Liver (tissue), 7 donors: ENCODE measurements at regions not wholly inside any gene's neighbourhood (a gene's known extent, or its start where the extent isn't known, plus 50 kb on each side); places are given as distances from the start of the nearest gene placed in this dataset.
A peak's percentile ranks its signal among the peaks of the same experiment; 100 is the strongest.

Experiments
- DNase-seq: peaks from one replicate; pipeline ENCODE4 v3.0.0-alpha.2; 2017; ENCODE audit warnings: low spot score
- H3K27ac ChIP-seq, 2 donors: one replicate each; pipeline ENCODE4 v1.7.0; 2013; ENCODE audit warnings: inconsistent platforms in 2 of 2, low read length in 2 of 2, control low read depth in 1 of 2, low read depth in 1 of 2, mild to moderate bottlenecking in 1 of 2
- H3K27me3 ChIP-seq, 4 donors: one replicate each; pipeline versions ENCODE4 v1.6.1 to v1.7.0; 2013; ENCODE audit warnings: low read length in 3 of 4, inconsistent platforms in 1 of 4, mild to moderate bottlenecking in 1 of 4, moderate library complexity in 1 of 4; ENCODE audit not compliant: control insufficient read depth in 4 of 4, insufficient read depth in 4 of 4
- H3K36me3 ChIP-seq, 4 donors: one replicate each; pipeline versions ENCODE4 v1.6.1 to v1.7.0; 2013; ENCODE audit warnings: low read length in 3 of 4, mild to moderate bottlenecking in 3 of 4, low read depth in 1 of 4, moderate library complexity in 1 of 4; ENCODE audit not compliant: control insufficient read depth in 4 of 4, insufficient read depth in 3 of 4
- H3K4me1 ChIP-seq, 4 donors: one replicate each; pipeline versions ENCODE4 v1.6.1 to v1.7.0; 2013; ENCODE audit warnings: low read length in 3 of 4, mild to moderate bottlenecking in 3 of 4, moderate library complexity in 1 of 4; ENCODE audit not compliant: control insufficient read depth in 4 of 4, insufficient read depth in 4 of 4
- H3K4me3 ChIP-seq, 3 donors: one replicate each; pipeline versions ENCODE4 v1.6.1 to v1.7.0; 2013; ENCODE audit warnings: low read length in 3 of 3, control low read depth in 1 of 3, low read depth in 1 of 3, mild to moderate bottlenecking in 1 of 3
- H3K9ac ChIP-seq, 2 donors: one replicate each; pipeline ENCODE4 v1.7.0; 2013; ENCODE audit warnings: low read length in 2 of 2, mild to moderate bottlenecking in 2 of 2, moderate library complexity in 2 of 2, control low read depth in 1 of 2, low read depth in 1 of 2
- H3K9me3 ChIP-seq, 4 donors: one replicate each; pipeline versions ENCODE4 v1.6.1 to v1.7.0; 2013; ENCODE audit warnings: low read length in 3 of 4; ENCODE audit not compliant: control insufficient read depth in 4 of 4
- ATF3 ChIP-seq: IDR thresholded peaks from 2 replicates; pipeline ENCODE4 v1.6.1; 2016; ENCODE audit warnings: antibody characterized with exemption
- FOXA2 ChIP-seq: IDR thresholded peaks from 2 replicates; pipeline ENCODE4 v1.6.1; 2016; ENCODE audit warnings: antibody characterized with exemption
- GABPA ChIP-seq, 2 donors: IDR thresholded peaks in 1 of 2; conservative IDR thresholded peaks in 1 of 2; 2 replicates each; pipeline ENCODE4 v1.6.1; 2016; ENCODE audit warnings: antibody characterized with exemption in 2 of 2, mild to moderate bottlenecking in 1 of 2, moderate library complexity in 1 of 2
- HNF4A ChIP-seq, 2 donors: conservative IDR thresholded peaks; 2 replicates each; pipeline ENCODE4 v1.6.1; 2016; ENCODE audit warnings: antibody characterized with exemption in 2 of 2, mild to moderate bottlenecking in 2 of 2
- HNF4G ChIP-seq: IDR thresholded peaks from 2 replicates; pipeline ENCODE4 v1.6.1; 2016; ENCODE audit warnings: antibody characterized with exemption
- MAX ChIP-seq: IDR thresholded peaks from 2 replicates; pipeline ENCODE4 v1.6.1; 2016; ENCODE audit warnings: antibody characterized with exemption
- RAD21 ChIP-seq, 2 donors: IDR thresholded peaks; 2 replicates each; pipeline ENCODE4 v1.6.1; 2016; ENCODE audit warnings: antibody characterized with exemption in 2 of 2, mild to moderate bottlenecking in 2 of 2
- REST ChIP-seq: IDR thresholded peaks from 2 replicates; pipeline ENCODE4 v1.6.1; 2016; ENCODE audit warnings: antibody characterized with exemption, mild to moderate bottlenecking
- SP1 ChIP-seq: IDR thresholded peaks from 2 replicates; pipeline ENCODE4 v1.6.1; 2018; ENCODE audit warnings: antibody characterized with exemption, mild to moderate bottlenecking
- TAF1 ChIP-seq: conservative IDR thresholded peaks from 2 replicates; pipeline ENCODE4 v1.6.1; 2016; ENCODE audit warnings: antibody characterized with exemption, mild to moderate bottlenecking
- YY1 ChIP-seq: IDR thresholded peaks from 2 replicates; pipeline ENCODE4 v1.6.1; 2016; ENCODE audit warnings: antibody characterized with exemption, mild to moderate bottlenecking
- WGBS: extraction: QIAGEN DNeasy Blood & Tissue Kit; methylation state at CpG from one replicate; pipeline ENCODE4 v1.1.7; 2013; 5-methylcytosine and 5-hydroxymethylcytosine counted together
- donor health status: healthy.
- donor health status: healthy.
- donor health status: healthy.
- donor health status: healthy.

- TF ChIP-seq HNF4G (no peak), RAD21 (IDR thresholded peaks at IDR 0.05) (peak in 1 of 2 donors; percentile 20)
- Histone ChIP-seq H3K4me1 (no peaks in the 10 kb centered on the region), H3K27ac (no peak overlapping the region), H3K9ac (no peak overlapping the region), H3K4me3 (no peak overlapping the region), H3K36me3 (no peaks in the 10 kb centered on the region), H3K9me3 (no peaks in the 10 kb centered on the region), H3K27me3 (no peaks in the 10 kb centered on the region)
- 71% methylated on average over 2 of the region's 2 CpGs for whole genome bisulfite sequencing
- no peak for DNase-seq
Observed at GRCh38 chr2:161004379-161004778, 155.8 kb upstream of the TANK start.

GRCh38 chr2:161005170-161005569 is 155.1 kb upstream of the TANK start:
- 3% methylated on average over 1 of the region's 1 CpG for whole genome bisulfite sequencing
- H3K36me3 ChIP-seq = no peaks in the 10 kb centered on the region

GRCh38 chr2:161008311-161008710 is 151.9 kb upstream of the TANK start:
- no peaks in the 10 kb centered on the region for H3K9me3 ChIP-seq
- H3K27me3 ChIP-seq = no peaks in the 10 kb centered on the region
- WGBS = 87% methylated on average over 3 of the region's 3 CpGs
- TF ChIP-seq SP1 (no peak), REST (no peak), ATF3 (no peak), MAX (no peak), RAD21 (IDR thresholded peaks at IDR 0.05) (no peak), HNF4A (conservative IDR thresholded peaks at IDR 0.05) (no peak), FOXA2 (no peak), YY1 (no peak), TAF1 (no peak)
- no peak overlapping the region for H3K9ac ChIP-seq
- H3K27ac ChIP-seq = no peak overlapping the region
- no peak for DNase-seq
- no peaks in the 10 kb centered on the region for H3K4me1 ChIP-seq
- no peak overlapping the region for H3K4me3 ChIP-seq
- no peaks in the 10 kb centered on the region for H3K36me3 ChIP-seq

More at GRCh38 chr2:161005170-161005569, 155.1 kb upstream of the TANK start:
- TF ChIP-seq YY1 (no peak), HNF4G (no peak), ATF3 (no peak), GABPA (IDR thresholded peaks at IDR 0.05 in 1 of 2, conservative IDR thresholded peaks at IDR 0.05 in 1 of 2) (no peak), TAF1 (no peak), FOXA2 (no peak)
- H3K27me3 ChIP-seq = no peaks in the 10 kb centered on the region
- DNase-seq = no peak
- no peaks in the 10 kb centered on the region for H3K9me3 ChIP-seq
- H3K4me1 ChIP-seq = no peaks in the 10 kb centered on the region
- no peak overlapping the region for H3K9ac ChIP-seq
- H3K4me3 ChIP-seq = no peak overlapping the region
- H3K27ac ChIP-seq = no peak overlapping the region
